Endodermal cell (in vitro differentiated cells): ENCODE measurements at regions not wholly inside any gene's neighbourhood (a gene's known extent, or its start where the extent isn't known, plus 50 kb on each side); places are given as distances from the start of the nearest gene placed in this dataset.

ENCODE experiments used
- DNase-seq: peaks from one replicate; pipeline ENCODE4 v3.0.0-alpha.2; 2017
- H3K27ac ChIP-seq: 2 replicates; pipeline ENCODE4 v1.5.1; 2013; ENCODE audit warnings: mild to moderate bottlenecking, low read depth, low read length, moderate library complexity
- H3K27me3 ChIP-seq: 2 replicates; pipeline ENCODE4 v1.6.1; 2013; ENCODE audit warnings: mild to moderate bottlenecking, low read length, moderate library complexity; ENCODE audit not compliant: insufficient read depth, control insufficient read depth, poor library complexity, severe bottlenecking
- H3K36me3 ChIP-seq: 2 replicates; pipeline ENCODE4 v1.7.0; 2013; ENCODE audit warnings: mild to moderate bottlenecking, low read length, moderate library complexity; ENCODE audit not compliant: control insufficient read depth, insufficient read depth
- H3K4me1 ChIP-seq: one replicate; pipeline ENCODE4 v1.7.0; 2013; ENCODE audit warnings: low read length; ENCODE audit not compliant: control insufficient read depth, insufficient read depth
- H3K4me3 ChIP-seq: 2 replicates; pipeline ENCODE4 v1.5.1; 2013; ENCODE audit warnings: mild to moderate bottlenecking, low read length, moderate library complexity
- H3K9ac ChIP-seq: 2 replicates; pipeline ENCODE4 v1.6.1; 2013; ENCODE audit warnings: mild to moderate bottlenecking, low read length, moderate library complexity; ENCODE audit not compliant: poor library complexity, severe bottlenecking; ENCODE audit errors: extremely low read depth
- H3K9me3 ChIP-seq: 2 replicates; pipeline ENCODE4 v1.6.1; 2013; ENCODE audit warnings: mild to moderate bottlenecking, low read length, moderate library complexity; ENCODE audit not compliant: control insufficient read depth
- H3K27ac Mint-ChIP-seq: 2 replicates; pipeline ENCODE4 v1.8.0; 2020; ENCODE audit warnings: mixed read lengths
- H3K27me3 Mint-ChIP-seq: 2 replicates; pipeline ENCODE4 v1.8.0; 2021; ENCODE audit warnings: mild to moderate bottlenecking, mixed read lengths; ENCODE audit not compliant: insufficient read depth
- H3K36me3 Mint-ChIP-seq: 2 replicates; pipeline ENCODE4 v1.8.0; 2020; ENCODE audit warnings: low read depth, mixed read lengths
- H3K4me1 Mint-ChIP-seq: 2 replicates; pipeline ENCODE4 v1.8.0; 2020; ENCODE audit warnings: mixed read lengths
- H3K4me3 Mint-ChIP-seq: 2 replicates; pipeline ENCODE4 v1.8.0; 2020; ENCODE audit warnings: mild to moderate bottlenecking, moderate library complexity, mixed read lengths
- H3K9me3 Mint-ChIP-seq: 2 replicates; pipeline ENCODE4 v1.8.0; 2020; ENCODE audit warnings: mild to moderate bottlenecking, mixed read lengths
- WGBS, 2 experiments: methylation state at CpG; one replicate each; pipeline versions ENCODE4 v1.1.5 to v1.1.7; 2013; ENCODE audit warnings: missing lambda C conversion rate in 2 of 2, mixed read lengths in 1 of 2; ENCODE audit not compliant: insufficient coverage in 1 of 2, insufficient read length in 1 of 2; 5-methylcytosine and 5-hydroxymethylcytosine counted together
- TF ChIP-seq, protein P1 (sequence below): fragments of 200-600 bp; sonication (generic); conservative IDR thresholded peaks from 2 replicates; pipeline ENCODE4 v1.5.0; 2021; ENCODE audit warnings: antibody characterized with exemption, mild to moderate bottlenecking

DNA sequence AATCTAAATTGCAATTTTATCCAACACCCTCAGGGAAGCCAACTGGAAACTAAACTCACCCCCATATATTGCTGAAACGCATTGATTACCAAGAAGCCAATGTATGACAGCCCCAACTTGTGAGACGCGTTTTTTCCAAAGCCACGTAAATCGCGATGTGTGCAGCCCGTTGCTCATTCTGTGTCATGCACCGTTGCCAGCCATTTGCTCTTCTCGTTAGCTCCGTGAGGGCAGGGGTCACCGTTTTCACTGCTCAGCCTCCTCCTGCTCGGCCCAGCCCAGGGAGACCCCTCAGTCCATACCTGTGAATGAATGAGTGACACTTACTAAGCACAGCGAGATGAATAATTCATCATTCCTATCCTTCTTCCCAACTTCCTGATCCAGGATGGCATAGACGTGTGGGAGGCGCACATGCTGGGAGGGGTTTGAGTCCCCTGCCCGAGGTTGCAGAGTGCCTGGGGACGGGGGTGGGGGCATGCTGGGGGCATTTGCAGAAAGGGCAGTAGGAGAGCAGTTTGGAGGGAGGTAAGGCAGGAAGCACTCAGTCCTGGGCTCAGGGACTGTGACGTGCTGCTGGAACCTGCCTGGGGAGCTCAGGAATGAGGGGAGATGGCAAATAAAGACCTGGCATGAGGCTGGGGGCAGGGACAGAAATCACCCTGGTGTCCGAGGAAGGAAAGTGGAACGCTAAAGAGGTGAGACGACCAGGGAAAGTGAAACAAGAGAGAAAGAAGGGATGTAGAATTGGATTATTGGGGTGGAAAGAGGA, 104.2 kb upstream of the SDK1 start:
- H3K9me3 ChIP-seq: peaks cover 18% of the 10 kb centered on the region
- no peaks in the 10 kb centered on the region for H3K27me3 ChIP-seq
- 86 to 93% methylated on average over 16 to 21 of the region's 21 CpGs for WGBS, 2 experiments
- no peaks in the 10 kb centered on the region for H3K4me1 ChIP-seq
- H3K9ac ChIP-seq: no peak overlapping the region
- Mint-ChIP-seq H3K9me3 (peaks cover 43% of the 10 kb centered on the region), H3K27me3 (peaks cover 2% of the 10 kb centered on the region), H3K4me1 (peaks cover 26% of the 10 kb centered on the region), H3K4me3 (no peak overlapping the region), H3K27ac (peak overlapping the region; percentile 18), H3K36me3 (peaks cover 3% of the 10 kb centered on the region)
- TF ChIP-seq, protein P1, sequence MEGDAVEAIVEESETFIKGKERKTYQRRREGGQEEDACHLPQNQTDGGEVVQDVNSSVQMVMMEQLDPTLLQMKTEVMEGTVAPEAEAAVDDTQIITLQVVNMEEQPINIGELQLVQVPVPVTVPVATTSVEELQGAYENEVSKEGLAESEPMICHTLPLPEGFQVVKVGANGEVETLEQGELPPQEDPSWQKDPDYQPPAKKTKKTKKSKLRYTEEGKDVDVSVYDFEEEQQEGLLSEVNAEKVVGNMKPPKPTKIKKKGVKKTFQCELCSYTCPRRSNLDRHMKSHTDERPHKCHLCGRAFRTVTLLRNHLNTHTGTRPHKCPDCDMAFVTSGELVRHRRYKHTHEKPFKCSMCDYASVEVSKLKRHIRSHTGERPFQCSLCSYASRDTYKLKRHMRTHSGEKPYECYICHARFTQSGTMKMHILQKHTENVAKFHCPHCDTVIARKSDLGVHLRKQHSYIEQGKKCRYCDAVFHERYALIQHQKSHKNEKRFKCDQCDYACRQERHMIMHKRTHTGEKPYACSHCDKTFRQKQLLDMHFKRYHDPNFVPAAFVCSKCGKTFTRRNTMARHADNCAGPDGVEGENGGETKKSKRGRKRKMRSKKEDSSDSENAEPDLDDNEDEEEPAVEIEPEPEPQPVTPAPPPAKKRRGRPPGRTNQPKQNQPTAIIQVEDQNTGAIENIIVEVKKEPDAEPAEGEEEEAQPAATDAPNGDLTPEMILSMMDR: no peak
- H3K36me3 ChIP-seq: no peaks in the 10 kb centered on the region
- DNase-seq: no peak
- H3K27ac ChIP-seq: no peak overlapping the region
- no peak overlapping the region for H3K4me3 ChIP-seq

DNA sequence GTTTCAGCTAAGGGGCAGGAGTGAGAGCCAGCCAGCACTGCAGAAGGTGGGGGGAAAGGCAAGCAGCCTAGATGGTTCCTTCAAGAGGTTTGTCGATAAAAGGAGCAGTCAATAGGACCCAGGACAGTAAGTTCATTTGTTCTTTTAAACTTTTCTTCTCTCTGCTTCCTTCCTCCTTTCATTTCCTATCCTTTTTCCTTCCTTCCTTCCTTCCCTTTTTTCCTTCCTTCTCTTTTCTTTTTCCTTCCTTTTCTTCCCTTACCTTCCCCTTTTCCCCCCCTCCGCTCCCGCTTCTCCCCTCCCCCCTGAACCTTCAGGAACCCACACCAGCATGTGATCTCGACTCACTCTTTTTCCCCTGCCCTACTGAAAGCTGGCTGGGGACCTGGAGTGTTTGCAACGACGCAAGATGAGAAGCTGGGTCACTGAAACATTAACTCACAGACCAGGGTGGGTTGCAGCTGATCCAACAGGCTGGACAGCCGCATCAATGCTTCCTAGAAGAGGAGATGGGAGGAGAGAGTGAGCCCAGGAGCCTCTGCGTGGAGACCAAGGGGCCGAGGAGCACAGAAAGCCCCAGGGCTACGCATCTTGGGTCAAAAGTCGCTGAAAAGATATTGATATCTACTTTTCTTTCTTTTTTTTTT, 103.4 kb upstream of the SDK1 start:
- no peaks in the 10 kb centered on the region for H3K27me3 ChIP-seq
- peaks cover 43% of the 10 kb centered on the region for H3K9me3 Mint-ChIP-seq
- peak overlapping the region; percentile 49 for H3K27ac Mint-ChIP-seq
- H3K36me3 ChIP-seq: no peaks in the 10 kb centered on the region
- no peaks in the 10 kb centered on the region for H3K4me1 ChIP-seq
- peaks cover 2% of the 10 kb centered on the region for H3K27me3 Mint-ChIP-seq
- DNase-seq: no peak
- H3K27ac ChIP-seq: no peak overlapping the region
- WGBS, 2 experiments: 80 to 88% methylated on average over 2 to 10 of the region's 11 CpGs
- H3K9ac ChIP-seq: no peak overlapping the region
- peaks cover 26% of the 10 kb centered on the region for H3K4me1 Mint-ChIP-seq
- no peak overlapping the region for H3K4me3 Mint-ChIP-seq
- H3K4me3 ChIP-seq: no peak overlapping the region
- H3K9me3 ChIP-seq: peaks cover 18% of the 10 kb centered on the region
- TF ChIP-seq, protein P1: no peak
- peaks cover 3% of the 10 kb centered on the region for H3K36me3 Mint-ChIP-seq

DNA sequence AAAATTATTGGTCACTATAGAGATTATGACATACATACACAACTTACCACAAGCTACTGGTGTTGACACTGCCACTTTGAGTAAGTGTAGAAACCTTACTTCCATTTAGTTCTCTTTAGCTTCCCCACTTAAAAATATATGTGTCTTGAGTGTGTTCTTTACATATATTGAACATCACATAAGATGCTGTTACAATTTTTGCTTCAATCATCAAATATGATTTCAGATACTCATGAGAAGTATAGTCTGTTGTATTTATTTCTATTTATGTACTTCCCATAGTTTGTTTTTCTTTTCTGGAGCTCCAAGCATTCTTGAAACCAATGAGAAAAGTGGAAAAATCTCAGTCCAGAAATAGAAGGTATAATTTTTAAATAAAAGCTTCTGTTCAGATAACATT, 102.7 kb upstream of the SDK1 start:
- H3K4me3 ChIP-seq: no peak overlapping the region
- Mint-ChIP-seq H3K4me1 (peaks cover 26% of the 10 kb centered on the region), H3K27ac (no peak overlapping the region), H3K36me3 (peaks cover 3% of the 10 kb centered on the region), H3K27me3 (peaks cover 2% of the 10 kb centered on the region), H3K4me3 (no peak overlapping the region), H3K9me3 (peaks cover 41% of the 10 kb centered on the region)
- peaks cover 18% of the 10 kb centered on the region for H3K9me3 ChIP-seq
- H3K4me1 ChIP-seq: no peaks in the 10 kb centered on the region
- H3K9ac ChIP-seq: no peak overlapping the region
- H3K27ac ChIP-seq: no peak overlapping the region
- no peaks in the 10 kb centered on the region for H3K36me3 ChIP-seq
- TF ChIP-seq, protein P1: no peak
- H3K27me3 ChIP-seq: no peaks in the 10 kb centered on the region
- DNase-seq: no peak
